ENCODE measurements at regions not wholly inside any gene's neighbourhood (a gene's known extent, or its start where the extent isn't known, plus 50 kb on each side); places are given as distances from the start of the nearest gene placed in this dataset.

- TF ChIP-seq CTCF (IDR thresholded peaks at IDR 0.05) (no peak), POLR2A (IDR thresholded peaks at IDR 0.05) (no peak)
Observed at GRCh38 chr9:75448955-75449354, 360.6 kb downstream of the OSTF1 start.

Measured in testis (tissue), 2 donors.